GM23338 (cell line): ENCODE measurements at regions not wholly inside any gene's neighbourhood (a gene's known extent, or its start where the extent isn't known, plus 50 kb on each side); places are given as distances from the start of the nearest gene placed in this dataset.

Source experiments
- CREB1 ChIP-seq: fragments of 250-450 bp; sonication (Bioruptor Pico); IDR thresholded peaks from 2 replicates; pipeline ENCODE4 v1.5.0; 2020; ENCODE audit warnings: low read depth, mild to moderate bottlenecking, moderate library complexity
- ETS1 ChIP-seq: IDR thresholded peaks from 2 replicates; pipeline ENCODE4 v1.6.1; 2016; ENCODE audit warnings: antibody characterized with exemption
- EZH2 ChIP-seq: fragments of 200-600 bp; sonication (generic); IDR thresholded peaks from one replicate; pipeline ENCODE4 v1.8.0; 2017; ENCODE audit warnings: antibody characterized with exemption, mild to moderate bottlenecking, low read depth; ENCODE audit not compliant: unreplicated experiment
- EZH2phosphoT487 ChIP-seq: fragments of 200-600 bp; sonication (generic); IDR thresholded peaks from one replicate; pipeline ENCODE4 v1.8.1; 2018; ENCODE audit warnings: antibody characterized with exemption; ENCODE audit not compliant: unreplicated experiment
- JUNB ChIP-seq: IDR thresholded peaks from one replicate; pipeline ENCODE4 v1.6.1; 2016; ENCODE audit warnings: antibody characterized with exemption; ENCODE audit not compliant: unreplicated experiment
- POLR2AphosphoS5 ChIP-seq: IDR thresholded peaks from 2 replicates; pipeline ENCODE4 v1.6.1; 2016; ENCODE audit warnings: antibody characterized with exemption, low read depth
- ZNF331 ChIP-seq: fragments of 250-450 bp; sonication (Bioruptor Pico); IDR thresholded peaks from 2 replicates; pipeline ENCODE4 v1.5.0; 2020; ENCODE audit warnings: low read depth, mild to moderate bottlenecking, moderate library complexity
- TF ChIP-seq, protein P1 (sequence below), 2 experiments: fragments of 200-600 bp in 1 of 2; sonication (generic) in 1 of 2; conservative IDR thresholded peaks; 2 replicates each; pipeline versions ENCODE4 v1.5.1 to v1.6.1; 2016 to 2017; ENCODE audit warnings: antibody characterized with exemption in 2 of 2, low read depth in 2 of 2, mild to moderate bottlenecking in 2 of 2, moderate library complexity in 1 of 2
- TF ChIP-seq, protein P2 (sequence below): IDR thresholded peaks from one replicate; pipeline ENCODE4 v1.6.1; 2018; ENCODE audit warnings: antibody characterized with exemption; ENCODE audit not compliant: unreplicated experiment
- TF ChIP-seq, protein P3 (sequence below): fragments of 250-450 bp; sonication (Bioruptor Pico); IDR thresholded peaks from 2 replicates; pipeline ENCODE4 v1.5.0; 2020; ENCODE audit warnings: mild to moderate bottlenecking, moderate library complexity

DNA sequence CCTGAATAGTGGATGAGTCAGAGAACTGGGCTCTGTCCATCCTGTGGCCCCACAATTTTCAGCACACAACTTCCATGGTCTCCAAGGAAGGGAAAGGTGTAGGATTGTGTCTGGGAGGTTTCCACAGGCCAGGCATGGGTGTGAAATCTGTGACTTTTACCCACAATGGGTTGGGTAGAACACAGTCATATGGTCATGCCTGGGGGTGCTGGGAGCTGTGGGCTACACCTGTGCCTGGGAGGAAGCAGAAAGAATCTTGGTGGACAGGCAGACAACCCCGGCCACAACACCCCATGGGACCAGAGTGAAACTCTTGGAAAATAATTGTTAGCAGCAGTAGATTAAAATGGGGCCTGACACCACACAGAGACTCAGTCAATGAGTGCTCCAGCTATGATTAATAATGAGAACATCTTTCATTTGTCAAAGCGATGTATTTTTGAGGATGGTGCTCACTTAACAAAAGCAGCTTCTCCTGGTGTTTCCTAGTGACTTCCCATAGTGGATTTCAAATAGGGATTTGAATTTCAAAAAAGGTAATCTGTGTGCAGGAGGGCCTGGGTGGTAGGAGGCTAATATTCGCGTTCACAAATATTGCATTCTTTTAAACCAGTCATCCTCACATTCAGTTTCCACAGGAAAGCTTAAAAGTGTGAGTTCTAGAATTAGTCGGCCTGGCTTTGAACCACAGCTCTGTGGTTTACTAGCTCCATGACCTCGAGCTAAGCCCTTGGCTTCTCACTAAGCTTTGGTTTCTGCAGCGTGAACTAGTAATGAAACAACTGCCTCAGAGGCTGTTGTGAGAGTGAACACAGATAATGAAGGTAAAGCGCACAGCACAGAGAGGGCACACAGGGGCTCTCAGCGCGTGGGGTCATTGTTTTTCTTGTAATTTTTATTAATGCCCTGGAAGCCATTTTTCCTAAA lies 89.3 kb upstream of the UQCRFS1 start:
- TF ChIP-seq, protein P1, sequence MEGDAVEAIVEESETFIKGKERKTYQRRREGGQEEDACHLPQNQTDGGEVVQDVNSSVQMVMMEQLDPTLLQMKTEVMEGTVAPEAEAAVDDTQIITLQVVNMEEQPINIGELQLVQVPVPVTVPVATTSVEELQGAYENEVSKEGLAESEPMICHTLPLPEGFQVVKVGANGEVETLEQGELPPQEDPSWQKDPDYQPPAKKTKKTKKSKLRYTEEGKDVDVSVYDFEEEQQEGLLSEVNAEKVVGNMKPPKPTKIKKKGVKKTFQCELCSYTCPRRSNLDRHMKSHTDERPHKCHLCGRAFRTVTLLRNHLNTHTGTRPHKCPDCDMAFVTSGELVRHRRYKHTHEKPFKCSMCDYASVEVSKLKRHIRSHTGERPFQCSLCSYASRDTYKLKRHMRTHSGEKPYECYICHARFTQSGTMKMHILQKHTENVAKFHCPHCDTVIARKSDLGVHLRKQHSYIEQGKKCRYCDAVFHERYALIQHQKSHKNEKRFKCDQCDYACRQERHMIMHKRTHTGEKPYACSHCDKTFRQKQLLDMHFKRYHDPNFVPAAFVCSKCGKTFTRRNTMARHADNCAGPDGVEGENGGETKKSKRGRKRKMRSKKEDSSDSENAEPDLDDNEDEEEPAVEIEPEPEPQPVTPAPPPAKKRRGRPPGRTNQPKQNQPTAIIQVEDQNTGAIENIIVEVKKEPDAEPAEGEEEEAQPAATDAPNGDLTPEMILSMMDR (conservative IDR thresholded peaks at IDR 0.05; ENCODE audit: low read depth in 2 of 2) = no peak
- TF ChIP-seq CREB1 (no peak), ETS1 (no peak), POLR2AphosphoS5 (no peak), EZH2phosphoT487 (no peak), EZH2 (no peak), JUNB (no peak), ZNF331 (CRISPR knock-in tag) (no peak)
- TF ChIP-seq, protein P2, sequence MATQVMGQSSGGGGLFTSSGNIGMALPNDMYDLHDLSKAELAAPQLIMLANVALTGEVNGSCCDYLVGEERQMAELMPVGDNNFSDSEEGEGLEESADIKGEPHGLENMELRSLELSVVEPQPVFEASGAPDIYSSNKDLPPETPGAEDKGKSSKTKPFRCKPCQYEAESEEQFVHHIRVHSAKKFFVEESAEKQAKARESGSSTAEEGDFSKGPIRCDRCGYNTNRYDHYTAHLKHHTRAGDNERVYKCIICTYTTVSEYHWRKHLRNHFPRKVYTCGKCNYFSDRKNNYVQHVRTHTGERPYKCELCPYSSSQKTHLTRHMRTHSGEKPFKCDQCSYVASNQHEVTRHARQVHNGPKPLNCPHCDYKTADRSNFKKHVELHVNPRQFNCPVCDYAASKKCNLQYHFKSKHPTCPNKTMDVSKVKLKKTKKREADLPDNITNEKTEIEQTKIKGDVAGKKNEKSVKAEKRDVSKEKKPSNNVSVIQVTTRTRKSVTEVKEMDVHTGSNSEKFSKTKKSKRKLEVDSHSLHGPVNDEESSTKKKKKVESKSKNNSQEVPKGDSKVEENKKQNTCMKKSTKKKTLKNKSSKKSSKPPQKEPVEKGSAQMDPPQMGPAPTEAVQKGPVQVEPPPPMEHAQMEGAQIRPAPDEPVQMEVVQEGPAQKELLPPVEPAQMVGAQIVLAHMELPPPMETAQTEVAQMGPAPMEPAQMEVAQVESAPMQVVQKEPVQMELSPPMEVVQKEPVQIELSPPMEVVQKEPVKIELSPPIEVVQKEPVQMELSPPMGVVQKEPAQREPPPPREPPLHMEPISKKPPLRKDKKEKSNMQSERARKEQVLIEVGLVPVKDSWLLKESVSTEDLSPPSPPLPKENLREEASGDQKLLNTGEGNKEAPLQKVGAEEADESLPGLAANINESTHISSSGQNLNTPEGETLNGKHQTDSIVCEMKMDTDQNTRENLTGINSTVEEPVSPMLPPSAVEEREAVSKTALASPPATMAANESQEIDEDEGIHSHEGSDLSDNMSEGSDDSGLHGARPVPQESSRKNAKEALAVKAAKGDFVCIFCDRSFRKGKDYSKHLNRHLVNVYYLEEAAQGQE = no peak
- TF ChIP-seq, protein P3, sequence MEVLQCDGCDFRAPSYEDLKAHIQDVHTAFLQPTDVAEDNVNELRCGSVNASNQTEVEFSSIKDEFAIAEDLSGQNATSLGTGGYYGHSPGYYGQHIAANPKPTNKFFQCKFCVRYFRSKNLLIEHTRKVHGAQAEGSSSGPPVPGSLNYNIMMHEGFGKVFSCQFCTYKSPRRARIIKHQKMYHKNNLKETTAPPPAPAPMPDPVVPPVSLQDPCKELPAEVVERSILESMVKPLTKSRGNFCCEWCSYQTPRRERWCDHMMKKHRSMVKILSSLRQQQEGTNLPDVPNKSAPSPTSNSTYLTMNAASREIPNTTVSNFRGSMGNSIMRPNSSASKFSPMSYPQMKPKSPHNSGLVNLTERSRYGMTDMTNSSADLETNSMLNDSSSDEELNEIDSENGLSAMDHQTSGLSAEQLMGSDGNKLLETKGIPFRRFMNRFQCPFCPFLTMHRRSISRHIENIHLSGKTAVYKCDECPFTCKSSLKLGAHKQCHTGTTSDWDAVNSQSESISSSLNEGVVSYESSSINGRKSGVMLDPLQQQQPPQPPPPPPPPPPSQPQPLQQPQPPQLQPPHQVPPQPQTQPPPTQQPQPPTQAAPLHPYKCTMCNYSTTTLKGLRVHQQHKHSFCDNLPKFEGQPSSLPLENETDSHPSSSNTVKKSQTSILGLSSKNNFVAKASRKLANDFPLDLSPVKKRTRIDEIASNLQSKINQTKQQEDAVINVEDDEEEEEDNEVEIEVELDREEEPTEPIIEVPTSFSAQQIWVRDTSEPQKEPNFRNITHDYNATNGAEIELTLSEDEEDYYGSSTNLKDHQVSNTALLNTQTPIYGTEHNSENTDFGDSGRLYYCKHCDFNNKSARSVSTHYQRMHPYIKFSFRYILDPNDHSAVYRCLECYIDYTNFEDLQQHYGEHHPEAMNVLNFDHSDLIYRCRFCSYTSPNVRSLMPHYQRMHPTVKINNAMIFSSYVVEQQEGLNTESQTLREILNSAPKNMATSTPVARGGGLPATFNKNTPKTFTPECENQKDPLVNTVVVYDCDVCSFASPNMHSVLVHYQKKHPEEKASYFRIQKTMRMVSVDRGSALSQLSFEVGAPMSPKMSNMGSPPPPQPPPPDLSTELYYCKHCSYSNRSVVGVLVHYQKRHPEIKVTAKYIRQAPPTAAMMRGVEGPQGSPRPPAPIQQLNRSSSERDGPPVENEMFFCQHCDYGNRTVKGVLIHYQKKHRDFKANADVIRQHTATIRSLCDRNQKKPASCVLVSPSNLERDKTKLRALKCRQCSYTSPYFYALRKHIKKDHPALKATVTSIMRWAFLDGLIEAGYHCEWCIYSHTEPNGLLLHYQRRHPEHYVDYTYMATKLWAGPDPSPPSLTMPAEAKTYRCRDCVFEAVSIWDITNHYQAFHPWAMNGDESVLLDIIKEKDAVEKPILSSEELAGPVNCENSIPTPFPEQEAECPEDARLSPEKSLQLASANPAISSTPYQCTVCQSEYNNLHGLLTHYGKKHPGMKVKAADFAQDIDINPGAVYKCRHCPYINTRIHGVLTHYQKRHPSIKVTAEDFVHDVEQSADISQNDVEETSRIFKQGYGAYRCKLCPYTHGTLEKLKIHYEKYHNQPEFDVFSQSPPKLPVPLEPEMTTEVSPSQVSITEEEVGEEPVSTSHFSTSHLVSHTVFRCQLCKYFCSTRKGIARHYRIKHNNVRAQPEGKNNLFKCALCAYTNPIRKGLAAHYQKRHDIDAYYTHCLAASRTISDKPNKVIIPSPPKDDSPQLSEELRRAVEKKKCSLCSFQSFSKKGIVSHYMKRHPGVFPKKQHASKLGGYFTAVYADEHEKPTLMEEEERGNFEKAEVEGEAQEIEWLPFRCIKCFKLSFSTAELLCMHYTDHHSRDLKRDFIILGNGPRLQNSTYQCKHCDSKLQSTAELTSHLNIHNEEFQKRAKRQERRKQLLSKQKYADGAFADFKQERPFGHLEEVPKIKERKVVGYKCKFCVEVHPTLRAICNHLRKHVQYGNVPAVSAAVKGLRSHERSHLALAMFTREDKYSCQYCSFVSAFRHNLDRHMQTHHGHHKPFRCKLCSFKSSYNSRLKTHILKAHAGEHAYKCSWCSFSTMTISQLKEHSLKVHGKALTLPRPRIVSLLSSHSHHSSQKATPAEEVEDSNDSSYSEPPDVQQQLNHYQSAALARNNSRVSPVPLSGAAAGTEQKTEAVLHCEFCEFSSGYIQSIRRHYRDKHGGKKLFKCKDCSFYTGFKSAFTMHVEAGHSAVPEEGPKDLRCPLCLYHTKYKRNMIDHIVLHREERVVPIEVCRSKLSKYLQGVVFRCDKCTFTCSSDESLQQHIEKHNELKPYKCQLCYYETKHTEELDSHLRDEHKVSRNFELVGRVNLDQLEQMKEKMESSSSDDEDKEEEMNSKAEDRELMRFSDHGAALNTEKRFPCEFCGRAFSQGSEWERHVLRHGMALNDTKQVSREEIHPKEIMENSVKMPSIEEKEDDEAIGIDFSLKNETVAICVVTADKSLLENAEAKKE (CRISPR knock-in tag) = no peak
